BE2C (cell line): ENCODE measurements at regions not wholly inside any gene's neighbourhood (a gene's known extent, or its start where the extent isn't known, plus 50 kb on each side); places are given as distances from the start of the nearest gene placed in this dataset.
"Not testable (repeated sequence)": the region's sequence is repeated elsewhere in the genome, so short reads cannot be mapped to it uniquely, and the experiment has no call there.

ENCODE experiments used
- DNase-seq: peaks from one replicate; pipeline ENCODE4 v3.0.0-alpha.2; 2020
- H3K27me3 ChIP-seq: fragments of 250-450 bp; sonication (Bioruptor Pico); 2 replicates; pipeline ENCODE4 v1.5.1; 2020; ENCODE audit warnings: mild to moderate bottlenecking
- H3K36me3 ChIP-seq: fragments of 250-450 bp; sonication (Bioruptor Pico); 2 replicates; pipeline ENCODE4 v1.5.1; 2020; ENCODE audit warnings: mild to moderate bottlenecking
- H3K4me1 ChIP-seq: fragments of 250-450 bp; sonication (Bioruptor Pico); 2 replicates; pipeline ENCODE4 v1.5.1; 2020
- H3K4me3 ChIP-seq: 2 replicates; pipeline ENCODE4 v1.5.1; 2011; ENCODE audit warnings: low read depth, low read length
- H3K9me3 ChIP-seq: fragments of 250-450 bp; sonication (Bioruptor Pico); 2 replicates; pipeline ENCODE4 v1.5.1; 2020
- TF ChIP-seq, protein P1 (sequence below): IDR thresholded peaks from 2 replicates; pipeline ENCODE4 v1.5.1; 2012; ENCODE audit warnings: mild to moderate bottlenecking, low read depth, low read length

DNA sequence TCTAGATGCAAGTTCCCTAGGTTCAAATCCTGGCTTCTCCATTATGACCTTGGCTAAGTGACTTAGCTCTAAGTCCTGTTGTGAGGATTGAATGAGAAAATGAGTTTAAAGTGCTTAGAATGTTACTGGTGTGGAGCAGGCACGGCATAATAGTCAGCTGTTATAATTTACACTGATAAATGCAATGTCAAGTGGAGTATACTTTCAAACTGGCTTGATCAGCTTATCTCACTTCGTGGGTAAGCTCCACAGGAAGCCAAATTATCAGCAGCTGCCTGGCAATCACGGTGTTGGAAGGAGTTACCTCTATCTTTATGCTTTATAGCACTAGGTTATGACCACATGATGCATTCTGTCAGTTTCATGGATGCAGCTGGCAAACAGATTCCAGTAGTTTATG is 272.8 kb downstream of the OLFM4 start:
- no peaks in the 10 kb centered on the region; the same call in none of the 2 replicates for H3K9me3 ChIP-seq
- H3K4me1 ChIP-seq = no peaks in the 10 kb centered on the region
- no peak for DNase-seq
- H3K27me3 ChIP-seq = no peaks in the 10 kb centered on the region
- H3K36me3 ChIP-seq = no peaks in the 10 kb centered on the region
- TF ChIP-seq, protein P1, sequence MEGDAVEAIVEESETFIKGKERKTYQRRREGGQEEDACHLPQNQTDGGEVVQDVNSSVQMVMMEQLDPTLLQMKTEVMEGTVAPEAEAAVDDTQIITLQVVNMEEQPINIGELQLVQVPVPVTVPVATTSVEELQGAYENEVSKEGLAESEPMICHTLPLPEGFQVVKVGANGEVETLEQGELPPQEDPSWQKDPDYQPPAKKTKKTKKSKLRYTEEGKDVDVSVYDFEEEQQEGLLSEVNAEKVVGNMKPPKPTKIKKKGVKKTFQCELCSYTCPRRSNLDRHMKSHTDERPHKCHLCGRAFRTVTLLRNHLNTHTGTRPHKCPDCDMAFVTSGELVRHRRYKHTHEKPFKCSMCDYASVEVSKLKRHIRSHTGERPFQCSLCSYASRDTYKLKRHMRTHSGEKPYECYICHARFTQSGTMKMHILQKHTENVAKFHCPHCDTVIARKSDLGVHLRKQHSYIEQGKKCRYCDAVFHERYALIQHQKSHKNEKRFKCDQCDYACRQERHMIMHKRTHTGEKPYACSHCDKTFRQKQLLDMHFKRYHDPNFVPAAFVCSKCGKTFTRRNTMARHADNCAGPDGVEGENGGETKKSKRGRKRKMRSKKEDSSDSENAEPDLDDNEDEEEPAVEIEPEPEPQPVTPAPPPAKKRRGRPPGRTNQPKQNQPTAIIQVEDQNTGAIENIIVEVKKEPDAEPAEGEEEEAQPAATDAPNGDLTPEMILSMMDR = no peak
- H3K4me3 ChIP-seq = no peak overlapping the region

DNA sequence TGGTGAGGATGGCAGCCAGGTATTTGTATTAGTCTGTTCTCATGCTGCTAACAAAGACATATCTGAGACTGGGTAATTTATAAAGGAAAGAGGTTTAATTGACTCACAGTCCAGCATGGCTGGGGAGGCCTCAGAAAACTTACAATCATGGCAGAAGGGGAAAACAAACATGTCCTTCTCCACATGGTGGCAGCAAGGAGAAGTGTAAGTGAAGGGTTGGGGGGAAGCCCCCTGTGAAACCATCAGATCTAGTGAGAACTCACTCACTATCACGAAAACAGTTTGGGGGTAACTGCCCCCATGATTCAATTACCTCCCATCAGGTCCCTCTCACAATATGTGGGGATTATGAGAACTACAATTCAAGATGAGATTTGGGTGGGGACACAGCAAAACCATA is 276.8 kb downstream of the OLFM4 start:
- H3K9me3 ChIP-seq, DNase-seq, H3K4me1 ChIP-seq, H3K27me3 ChIP-seq, H3K36me3 ChIP-seq, H3K4me3 ChIP-seq: not testable (repeated sequence)

DNA sequence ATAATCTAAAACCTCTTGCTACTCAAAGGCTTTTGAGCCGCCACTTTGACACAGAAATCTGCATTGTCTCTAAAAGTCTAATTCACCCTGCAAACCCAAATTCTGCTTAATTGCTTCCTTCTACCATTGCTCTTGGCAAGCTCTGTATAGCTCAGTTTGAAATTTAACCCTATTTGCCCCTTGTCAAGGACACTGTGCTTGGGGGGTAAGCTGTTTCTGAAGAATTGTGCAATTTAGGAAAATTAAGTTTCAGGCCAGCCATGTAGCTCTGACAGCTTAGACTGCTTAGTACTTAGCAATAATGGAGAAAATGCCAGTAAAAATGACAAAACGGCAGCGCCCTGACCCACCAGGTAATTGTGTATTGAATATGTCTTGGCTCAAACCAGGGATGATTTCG is 282.2 kb downstream of the OLFM4 start:
- Histone ChIP-seq H3K27me3 (no peaks in the 10 kb centered on the region), H3K9me3 (no peaks in the 10 kb centered on the region; the same call in 1 of the 2 replicates), H3K36me3 (no peaks in the 10 kb centered on the region), H3K4me1 (no peaks in the 10 kb centered on the region), H3K4me3 (no peak overlapping the region)
- DNase-seq = no peak
- TF ChIP-seq, protein P1 = no peak

DNA sequence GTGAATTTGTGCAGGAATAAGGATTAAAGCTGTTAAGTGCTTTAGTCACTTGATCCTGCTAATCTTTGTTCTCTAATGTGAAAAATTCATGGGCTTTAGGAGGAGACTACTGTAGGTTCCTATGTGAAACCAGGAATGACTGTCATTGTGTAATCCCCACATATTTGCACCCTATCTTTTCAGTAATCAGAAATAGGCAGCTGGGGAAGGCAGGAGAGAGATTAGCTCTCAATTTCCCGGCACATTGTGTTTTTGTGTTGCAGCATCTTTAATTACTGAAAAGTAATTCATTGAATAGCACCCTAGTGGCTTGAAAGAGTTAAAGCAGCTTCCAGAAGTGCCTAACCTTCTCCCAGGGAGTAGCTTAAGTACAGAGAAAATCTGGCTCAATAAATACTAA is 282.9 kb downstream of the OLFM4 start:
- TF ChIP-seq, protein P1 = no peak
- Histone ChIP-seq H3K36me3 (no peaks in the 10 kb centered on the region), H3K27me3 (no peaks in the 10 kb centered on the region), H3K4me3 (no peak overlapping the region), H3K9me3 (no peaks in the 10 kb centered on the region; the same call in 1 of the 2 replicates), H3K4me1 (no peaks in the 10 kb centered on the region)
- DNase-seq = no peak

DNA sequence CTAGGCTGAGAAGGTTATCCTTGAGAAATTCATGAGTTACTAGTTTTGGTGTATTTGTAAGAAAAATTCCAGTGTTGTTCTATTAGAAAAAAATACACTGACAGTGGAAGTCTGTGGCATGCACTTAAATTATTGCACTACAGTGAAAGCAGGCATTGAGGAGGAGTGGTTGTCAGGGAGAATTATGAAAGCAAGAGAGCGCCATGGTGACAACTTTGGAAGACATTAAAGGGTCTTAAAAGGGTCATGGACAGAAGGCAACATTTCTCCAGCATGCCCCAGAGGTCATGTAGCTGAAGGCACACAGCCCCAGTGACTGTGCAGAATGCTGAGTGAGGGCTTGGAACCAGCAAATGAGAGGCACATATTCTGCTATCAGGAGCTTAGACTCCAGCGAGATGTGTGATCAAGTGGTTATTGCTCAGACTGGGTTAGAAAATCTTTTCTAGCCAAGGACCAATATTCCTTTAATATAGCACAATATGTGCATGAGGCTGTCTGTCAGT is 292.7 kb downstream of the OLFM4 start:
- TF ChIP-seq, protein P1 = no peak
- Histone ChIP-seq H3K9me3 (no peaks in the 10 kb centered on the region), H3K27me3 (no peaks in the 10 kb centered on the region), H3K4me3 (no peak overlapping the region), H3K4me1 (no peaks in the 10 kb centered on the region), H3K36me3 (no peaks in the 10 kb centered on the region)
- no peak for DNase-seq

DNA sequence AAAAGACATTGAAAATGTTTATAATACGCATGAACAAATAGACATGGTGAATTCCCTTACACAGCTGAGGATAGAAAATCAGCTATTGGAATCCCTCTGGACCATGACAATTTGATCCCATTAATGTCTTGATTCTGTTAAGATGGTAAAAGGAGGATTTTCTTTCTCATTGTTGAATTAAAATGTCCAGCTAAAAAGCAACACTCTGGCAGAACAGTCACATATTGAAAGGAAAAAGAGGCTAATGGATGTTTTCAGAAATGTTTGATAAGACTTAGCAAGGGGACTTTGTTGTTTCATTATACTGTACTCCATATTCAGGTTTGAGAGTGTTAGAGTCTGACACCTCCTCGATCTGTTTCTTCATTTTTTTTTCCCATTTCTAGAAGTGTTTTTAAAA is 296.0 kb downstream of the OLFM4 start:
- TF ChIP-seq, protein P1 = no peak
- Histone ChIP-seq H3K36me3 (no peaks in the 10 kb centered on the region), H3K9me3 (no peaks in the 10 kb centered on the region), H3K27me3 (no peaks in the 10 kb centered on the region), H3K4me3 (no peak overlapping the region), H3K4me1 (no peaks in the 10 kb centered on the region)
- DNase-seq = no peak

DNA sequence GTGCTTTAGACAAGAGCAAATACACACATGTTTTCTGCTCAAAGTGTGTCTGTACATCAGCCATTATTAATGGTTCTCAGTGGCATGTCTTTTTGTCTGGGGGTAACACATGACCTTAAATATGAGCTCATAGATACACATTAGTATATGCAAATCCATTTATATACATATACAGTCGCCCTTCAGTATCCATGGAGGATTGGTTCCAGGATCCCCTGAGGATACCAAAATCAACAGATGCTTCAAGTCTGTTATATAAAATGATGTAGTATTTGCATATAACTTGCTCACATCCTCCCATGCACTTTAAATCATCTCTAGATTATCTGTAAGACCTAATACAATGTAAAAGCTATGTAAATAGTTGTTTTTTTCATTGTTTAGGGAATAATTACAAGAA is 298.1 kb downstream of the OLFM4 start:
- H3K9me3 ChIP-seq = no peaks in the 10 kb centered on the region
- TF ChIP-seq, protein P1 = no peak
- no peak for DNase-seq

More for the DNA sequence above, 298.1 kb downstream of the OLFM4 start:
- H3K4me3 ChIP-seq = no peak overlapping the region
- H3K36me3 ChIP-seq = no peaks in the 10 kb centered on the region
- H3K27me3 ChIP-seq = no peaks in the 10 kb centered on the region
- no peaks in the 10 kb centered on the region for H3K4me1 ChIP-seq
